ENCODE measurements at regions not wholly inside any gene's neighbourhood (a gene's known extent, or its start where the extent isn't known, plus 50 kb on each side); places are given as distances from the start of the nearest gene placed in this dataset.
"Not testable (repeated sequence)": the region's sequence is repeated elsewhere in the genome, so short reads cannot be mapped to it uniquely, and the experiment has no call there.

DNA sequence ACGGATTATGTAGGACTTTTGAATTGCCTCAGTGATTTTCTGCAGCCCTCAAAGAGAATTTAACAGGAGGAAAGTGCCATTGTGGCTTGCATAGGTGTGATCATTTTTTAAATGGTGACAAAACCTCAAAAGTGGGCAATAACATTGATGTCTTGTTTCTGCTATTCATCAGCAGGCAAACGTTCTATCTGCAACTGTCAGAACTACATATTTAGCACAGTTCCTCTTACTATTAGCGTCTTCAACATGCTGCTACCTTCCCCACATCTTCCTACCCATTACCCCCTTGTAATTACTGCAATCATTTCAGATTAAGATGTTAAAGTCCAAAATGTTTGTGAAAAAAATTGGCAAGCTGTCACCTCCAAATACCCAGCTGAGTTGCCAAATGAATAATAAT is 254.6 kb downstream of the SMARCA2 start:
- TF ChIP-seq, protein P1, sequence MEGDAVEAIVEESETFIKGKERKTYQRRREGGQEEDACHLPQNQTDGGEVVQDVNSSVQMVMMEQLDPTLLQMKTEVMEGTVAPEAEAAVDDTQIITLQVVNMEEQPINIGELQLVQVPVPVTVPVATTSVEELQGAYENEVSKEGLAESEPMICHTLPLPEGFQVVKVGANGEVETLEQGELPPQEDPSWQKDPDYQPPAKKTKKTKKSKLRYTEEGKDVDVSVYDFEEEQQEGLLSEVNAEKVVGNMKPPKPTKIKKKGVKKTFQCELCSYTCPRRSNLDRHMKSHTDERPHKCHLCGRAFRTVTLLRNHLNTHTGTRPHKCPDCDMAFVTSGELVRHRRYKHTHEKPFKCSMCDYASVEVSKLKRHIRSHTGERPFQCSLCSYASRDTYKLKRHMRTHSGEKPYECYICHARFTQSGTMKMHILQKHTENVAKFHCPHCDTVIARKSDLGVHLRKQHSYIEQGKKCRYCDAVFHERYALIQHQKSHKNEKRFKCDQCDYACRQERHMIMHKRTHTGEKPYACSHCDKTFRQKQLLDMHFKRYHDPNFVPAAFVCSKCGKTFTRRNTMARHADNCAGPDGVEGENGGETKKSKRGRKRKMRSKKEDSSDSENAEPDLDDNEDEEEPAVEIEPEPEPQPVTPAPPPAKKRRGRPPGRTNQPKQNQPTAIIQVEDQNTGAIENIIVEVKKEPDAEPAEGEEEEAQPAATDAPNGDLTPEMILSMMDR (IDR thresholded peaks at IDR 0.05; ENCODE audit: poor library complexity, severe bottlenecking), result no peak
- DNase-seq (ENCODE audit: low spot score), result no peak
- H3K27ac ChIP-seq (ENCODE audit: poor library complexity, severe bottlenecking), result no peak overlapping the region
- no peak for ATAC-seq (ENCODE audit: low read depth)
- H3K4me1 ChIP-seq (ENCODE audit: insufficient read depth, poor library complexity, severe bottlenecking), result no peaks in the 10 kb centered on the region
- no peaks in the 10 kb centered on the region for H3K36me3 ChIP-seq (ENCODE audit: low read depth)
- no peak overlapping the region for H3K4me3 ChIP-seq (ENCODE audit: severe bottlenecking)
- no peaks in the 10 kb centered on the region for H3K9me3 ChIP-seq (ENCODE audit: severe bottlenecking)
- no peaks in the 10 kb centered on the region for H3K27me3 ChIP-seq (ENCODE audit: insufficient read depth, poor library complexity, severe bottlenecking)

DNA sequence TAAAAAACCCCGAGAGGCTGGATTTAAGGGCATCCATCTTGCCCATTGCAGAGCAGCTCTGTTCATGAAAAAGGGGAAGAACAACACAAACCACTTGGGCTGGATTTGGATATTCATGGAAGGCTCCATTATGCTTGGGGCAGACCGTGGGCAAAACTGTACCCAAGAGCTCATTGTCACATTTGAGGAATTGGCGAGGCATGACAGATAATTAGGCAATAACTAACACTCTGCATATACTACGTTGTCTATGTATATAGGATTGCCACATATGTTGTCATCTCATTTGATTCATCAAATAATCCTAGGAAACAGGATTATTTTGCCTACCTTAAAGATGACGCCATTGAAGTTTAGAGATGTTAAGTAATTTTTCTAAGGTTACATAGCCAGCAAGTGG is 255.4 kb downstream of the SMARCA2 start:
- Histone ChIP-seq H3K36me3 (ENCODE audit: low read depth) (no peaks in the 10 kb centered on the region), H3K9me3 (ENCODE audit: severe bottlenecking) (no peaks in the 10 kb centered on the region), H3K27me3 (ENCODE audit: insufficient read depth, poor library complexity, severe bottlenecking) (no peaks in the 10 kb centered on the region), H3K27ac (ENCODE audit: poor library complexity, severe bottlenecking) (no peak overlapping the region), H3K4me1 (ENCODE audit: insufficient read depth, poor library complexity, severe bottlenecking) (no peaks in the 10 kb centered on the region), H3K4me3 (ENCODE audit: severe bottlenecking) (no peak overlapping the region)
- TF ChIP-seq, protein P1 (IDR thresholded peaks at IDR 0.05; ENCODE audit: poor library complexity, severe bottlenecking), result no peak
- no peak for ATAC-seq (ENCODE audit: low read depth)
- no peak for DNase-seq (ENCODE audit: low spot score)

DNA sequence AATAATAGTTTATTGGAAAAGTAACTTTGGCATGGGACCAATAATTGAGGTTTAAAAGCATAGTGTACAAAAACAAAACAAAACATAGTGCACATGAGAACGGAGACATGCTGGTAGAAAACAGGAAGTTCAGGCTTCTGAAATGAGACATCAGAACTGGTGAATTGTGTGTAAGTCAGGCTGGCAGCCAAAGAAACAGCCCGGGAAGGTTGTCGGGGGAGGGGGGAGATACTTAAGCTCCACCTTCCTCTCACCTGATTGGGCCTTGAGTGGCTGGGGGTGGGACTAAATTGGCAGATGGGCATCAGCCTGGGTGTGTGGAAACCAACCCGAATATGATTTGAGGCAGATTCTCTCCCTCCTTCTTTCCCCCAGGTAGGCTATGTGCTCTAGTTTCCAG is 256.3 kb downstream of the SMARCA2 start:
- no peaks in the 10 kb centered on the region for H3K4me1 ChIP-seq (ENCODE audit: insufficient read depth, poor library complexity, severe bottlenecking)
- ATAC-seq (ENCODE audit: low read depth), result peak; percentile 40; the same call in 2 of the 3 replicates
- H3K9me3 ChIP-seq (ENCODE audit: severe bottlenecking), result no peaks in the 10 kb centered on the region
- no peak overlapping the region for H3K27ac ChIP-seq (ENCODE audit: poor library complexity, severe bottlenecking)
- H3K36me3 ChIP-seq (ENCODE audit: low read depth), result no peaks in the 10 kb centered on the region
- DNase-seq (ENCODE audit: low spot score), result no peak
- TF ChIP-seq, protein P1 (IDR thresholded peaks at IDR 0.05; ENCODE audit: poor library complexity, severe bottlenecking), result no peak
- H3K4me3 ChIP-seq (ENCODE audit: severe bottlenecking), result no peak overlapping the region
- no peaks in the 10 kb centered on the region for H3K27me3 ChIP-seq (ENCODE audit: insufficient read depth, poor library complexity, severe bottlenecking)

DNA sequence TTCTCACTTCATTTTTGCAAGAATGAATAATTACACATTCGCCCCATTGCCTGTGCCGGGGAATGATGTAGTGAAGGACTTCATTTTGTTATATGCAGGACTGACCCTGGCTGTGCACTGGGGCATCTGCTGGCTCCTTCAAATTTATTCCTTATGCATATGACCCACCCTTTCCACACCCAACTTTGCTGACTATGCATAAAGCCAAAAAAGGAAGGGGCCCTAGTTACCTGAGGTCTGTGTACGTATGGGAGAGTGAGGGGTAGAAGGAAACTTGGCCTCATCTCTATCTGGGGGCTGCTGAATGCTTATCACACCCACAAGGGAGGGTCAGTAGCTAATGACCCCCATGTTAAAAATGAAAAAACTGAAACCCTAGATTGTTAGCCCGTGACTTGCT is 259.6 kb downstream of the SMARCA2 start:
- Histone ChIP-seq H3K9me3 (ENCODE audit: severe bottlenecking) (no peaks in the 10 kb centered on the region), H3K27ac (ENCODE audit: poor library complexity, severe bottlenecking) (no peak overlapping the region), H3K36me3 (ENCODE audit: low read depth) (no peaks in the 10 kb centered on the region), H3K4me3 (ENCODE audit: severe bottlenecking) (no peak overlapping the region), H3K4me1 (ENCODE audit: insufficient read depth, poor library complexity, severe bottlenecking) (no peaks in the 10 kb centered on the region), H3K27me3 (ENCODE audit: insufficient read depth, poor library complexity, severe bottlenecking) (no peaks in the 10 kb centered on the region)
- TF ChIP-seq, protein P1 (IDR thresholded peaks at IDR 0.05; ENCODE audit: poor library complexity, severe bottlenecking), result no peak
- no peak for DNase-seq (ENCODE audit: low spot score)
- ATAC-seq (ENCODE audit: low read depth), result no peak

DNA sequence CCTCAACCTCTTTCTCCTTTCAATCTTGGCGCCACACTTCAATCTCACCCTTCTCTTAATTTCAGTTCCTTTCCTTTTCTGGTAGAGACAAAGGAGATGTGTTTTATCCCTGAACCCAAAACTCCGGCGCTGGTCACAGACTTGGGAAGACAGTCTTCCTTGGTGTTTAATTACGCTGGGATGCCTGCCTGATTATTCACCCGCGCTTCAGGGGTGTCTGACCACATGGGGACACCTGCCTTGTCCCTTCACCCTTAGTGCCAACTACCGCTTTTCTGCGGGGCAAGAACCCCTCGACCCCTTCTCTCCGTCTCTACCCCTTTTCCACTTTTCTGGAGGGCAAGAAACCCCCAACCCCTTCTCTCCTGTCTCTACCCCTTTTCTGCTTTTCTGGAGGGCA is 261.1 kb downstream of the SMARCA2 start:
- H3K27ac ChIP-seq (ENCODE audit: poor library complexity, severe bottlenecking), result no peak overlapping the region
- TF ChIP-seq, protein P1 (IDR thresholded peaks at IDR 0.05; ENCODE audit: poor library complexity, severe bottlenecking), result no peak
- no peaks in the 10 kb centered on the region for H3K4me1 ChIP-seq (ENCODE audit: insufficient read depth, poor library complexity, severe bottlenecking)
- no peak for DNase-seq (ENCODE audit: low spot score)
- H3K9me3 ChIP-seq (ENCODE audit: severe bottlenecking), result no peaks in the 10 kb centered on the region
- no peak for ATAC-seq (ENCODE audit: low read depth)
- H3K27me3 ChIP-seq (ENCODE audit: insufficient read depth, poor library complexity, severe bottlenecking), result no peaks in the 10 kb centered on the region
- H3K36me3 ChIP-seq (ENCODE audit: low read depth), result no peaks in the 10 kb centered on the region
- no peak overlapping the region for H3K4me3 ChIP-seq (ENCODE audit: severe bottlenecking)

DNA sequence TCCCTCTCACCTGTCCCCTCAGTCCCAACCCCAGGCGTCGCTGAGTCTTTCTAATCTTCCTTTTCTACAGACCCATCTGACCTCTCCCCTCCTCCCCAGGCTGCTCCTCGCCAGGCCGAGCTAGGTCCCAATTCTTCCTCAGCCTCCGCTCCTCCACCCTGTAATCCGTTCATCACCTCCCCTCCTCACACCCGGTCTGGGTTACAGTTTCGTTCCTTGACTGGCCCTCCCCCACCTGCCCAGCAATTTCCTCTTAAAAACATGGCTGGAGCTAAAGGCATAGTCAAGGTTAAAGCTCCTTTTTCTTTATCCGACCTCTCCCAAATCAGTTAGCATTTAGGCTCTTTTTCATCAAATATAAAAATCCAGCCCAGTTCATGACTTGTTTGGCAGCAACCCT is 262.0 kb downstream of the SMARCA2 start:
- not testable (repeated sequence) for ATAC-seq (ENCODE audit: low read depth); H3K4me3 ChIP-seq (ENCODE audit: severe bottlenecking); H3K27me3 ChIP-seq (ENCODE audit: insufficient read depth, poor library complexity, severe bottlenecking); H3K36me3 ChIP-seq (ENCODE audit: low read depth); H3K9me3 ChIP-seq (ENCODE audit: severe bottlenecking); DNase-seq (ENCODE audit: low spot score); H3K27ac ChIP-seq (ENCODE audit: poor library complexity, severe bottlenecking); H3K4me1 ChIP-seq (ENCODE audit: insufficient read depth, poor library complexity, severe bottlenecking)

DNA sequence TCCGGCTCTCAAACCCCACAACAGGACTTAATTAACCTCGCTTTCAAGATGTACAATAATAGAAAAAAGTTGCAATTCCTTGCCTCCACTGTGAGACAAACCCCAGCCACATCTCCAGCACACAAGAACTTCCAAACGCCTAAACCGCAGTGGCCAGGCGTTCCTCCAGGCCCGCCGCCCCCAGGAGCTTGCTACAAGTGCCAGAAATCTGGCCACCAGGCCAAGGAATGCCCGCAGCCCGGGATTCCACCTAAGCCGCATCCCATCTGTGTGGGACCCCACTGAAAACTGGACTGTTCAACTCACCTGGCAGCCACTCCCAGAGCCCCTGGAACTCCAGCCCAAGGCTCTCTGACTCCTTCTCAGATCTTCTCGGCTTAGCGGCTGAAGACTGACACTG is 262.5 kb downstream of the SMARCA2 start:
- H3K4me1 ChIP-seq (ENCODE audit: insufficient read depth, poor library complexity, severe bottlenecking); DNase-seq (ENCODE audit: low spot score); H3K27ac ChIP-seq (ENCODE audit: poor library complexity, severe bottlenecking); H3K4me3 ChIP-seq (ENCODE audit: severe bottlenecking); ATAC-seq (ENCODE audit: low read depth); H3K27me3 ChIP-seq (ENCODE audit: insufficient read depth, poor library complexity, severe bottlenecking); H3K9me3 ChIP-seq (ENCODE audit: severe bottlenecking); H3K36me3 ChIP-seq (ENCODE audit: low read depth): not testable (repeated sequence)

DNA sequence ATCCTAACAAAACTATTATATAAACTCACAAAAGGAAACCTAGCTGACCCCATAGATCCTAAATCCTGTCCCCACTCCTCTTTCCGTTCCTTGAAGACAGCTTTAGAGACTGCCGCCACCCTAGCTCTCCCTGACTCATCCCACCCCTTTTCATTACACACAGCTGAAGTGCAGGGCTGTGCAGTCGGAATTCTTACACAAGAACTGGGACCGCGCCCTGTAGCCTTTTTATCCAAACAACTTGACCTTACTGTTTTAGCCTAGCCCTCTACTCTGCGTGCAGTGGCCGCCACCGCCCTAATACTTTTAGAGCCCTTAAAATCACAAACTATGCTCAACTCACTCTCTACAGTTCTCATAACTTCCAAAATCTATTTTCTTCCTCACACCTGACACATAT is 264.0 kb downstream of the SMARCA2 start:
- H3K4me1 ChIP-seq (ENCODE audit: insufficient read depth, poor library complexity, severe bottlenecking); ATAC-seq (ENCODE audit: low read depth); H3K36me3 ChIP-seq (ENCODE audit: low read depth); H3K27ac ChIP-seq (ENCODE audit: poor library complexity, severe bottlenecking); H3K27me3 ChIP-seq (ENCODE audit: insufficient read depth, poor library complexity, severe bottlenecking); DNase-seq (ENCODE audit: low spot score); H3K4me3 ChIP-seq (ENCODE audit: severe bottlenecking); H3K9me3 ChIP-seq (ENCODE audit: severe bottlenecking): not testable (repeated sequence)

Data from RWPE2 (cell line).